ENCODE measurements at regions not wholly inside any gene's neighbourhood (a gene's known extent, or its start where the extent isn't known, plus 50 kb on each side); places are given as distances from the start of the nearest gene placed in this dataset.
"Not testable (repeated sequence)": the region's sequence is repeated elsewhere in the genome, so short reads cannot be mapped to it uniquely, and the experiment has no call there.

GRCh38 chr3:6746443-6746842 lies 114.5 kb upstream of the GRM7 start:
- DNase-seq: no peak

DNA sequence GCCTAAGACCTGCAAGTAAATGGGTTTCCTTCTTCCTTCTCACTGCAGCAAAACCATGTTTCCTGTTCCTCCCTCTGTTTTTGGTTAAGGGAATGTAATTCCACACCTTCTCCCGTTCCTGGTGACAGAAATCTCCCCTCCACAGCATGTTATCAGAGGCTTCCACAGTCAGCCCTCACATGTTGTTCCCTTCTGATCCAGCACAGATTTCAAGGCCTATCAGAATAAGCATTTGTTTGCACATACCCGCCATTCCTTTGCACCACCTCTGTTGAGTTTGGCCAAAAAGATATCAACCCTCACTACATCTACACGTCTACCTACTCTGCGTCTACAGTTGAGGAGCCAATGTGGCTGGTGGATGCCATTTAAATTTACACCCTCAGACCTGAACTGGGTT lies 113.9 kb upstream of the GRM7 start:
- no peak for DNase-seq

GRCh38 chr3:6750782-6751181 lies 110.1 kb upstream of the GRM7 start:
- DNase-seq: no peak

DNA sequence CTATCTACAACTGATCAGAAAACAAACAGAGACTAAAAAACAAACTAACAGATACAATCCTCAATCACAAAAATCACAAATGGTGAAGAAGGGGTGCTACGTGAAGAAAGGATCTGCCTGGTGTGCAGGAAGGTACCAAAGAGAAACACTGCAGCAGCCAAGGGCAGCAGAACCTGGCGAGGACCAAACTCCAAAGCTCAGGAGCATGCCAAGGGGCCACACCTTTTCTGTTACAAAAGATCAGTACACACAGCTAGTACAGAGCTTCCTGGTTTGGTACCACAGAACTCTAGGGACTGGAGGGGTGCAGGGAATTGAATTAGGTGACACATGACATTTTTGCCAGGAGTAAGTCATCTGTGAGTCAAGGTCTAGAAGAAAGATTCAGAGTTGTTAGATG lies 107.4 kb upstream of the GRM7 start:
- DNase-seq: no peak

GRCh38 chr3:6769532-6770396 lies 91.2 kb upstream of the GRM7 start:
- not testable (repeated sequence) for DNase-seq

DNA sequence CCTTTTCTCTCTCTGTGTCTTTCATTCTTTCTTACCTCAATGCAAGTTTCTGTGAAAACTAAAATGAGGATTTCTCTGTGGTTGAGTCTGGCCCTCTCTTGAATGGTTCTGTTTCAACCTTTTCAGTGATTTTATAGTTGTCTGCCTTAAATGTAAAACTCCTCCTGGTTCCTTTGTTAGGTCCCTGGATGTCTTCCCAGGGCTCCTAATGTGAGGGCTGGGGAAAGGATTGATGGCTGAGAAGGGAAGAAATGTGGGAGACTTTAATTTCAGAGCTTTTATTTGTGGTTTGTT lies 90.6 kb upstream of the GRM7 start:
- no peak for DNase-seq

- DNase-seq: no peak
Observed at GRCh38 chr3:6771171-6771570, 89.7 kb upstream of the GRM7 start.

- no peak for DNase-seq
Observed at GRCh38 chr3:6779140-6779539, 81.8 kb upstream of the GRM7 start.

DNA sequence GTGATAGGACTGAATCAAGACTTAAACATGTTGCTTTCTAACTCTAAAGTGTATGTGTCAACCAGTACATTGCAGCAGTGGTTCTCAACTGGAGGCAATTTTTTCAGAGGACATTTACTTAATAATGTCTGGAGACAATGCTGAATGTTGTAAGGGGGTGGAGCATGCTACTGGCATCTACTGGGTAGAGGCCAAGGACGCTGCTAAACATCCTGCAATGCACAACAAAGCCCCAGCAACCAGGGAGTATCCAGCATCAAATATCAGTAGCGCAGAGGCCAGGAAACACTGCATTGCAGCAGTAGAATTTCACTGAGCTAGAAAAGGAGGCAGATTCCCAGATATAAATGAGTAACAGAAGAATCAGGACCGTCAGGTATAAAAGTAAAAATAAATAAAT lies 79.8 kb upstream of the GRM7 start:
- DNase-seq: no peak

GRCh38 chr3:6785726-6786125 lies 75.2 kb upstream of the GRM7 start:
- no peak for DNase-seq

GRCh38 chr3:6791161-6791560 lies 69.8 kb upstream of the GRM7 start:
- no peak for DNase-seq

DNA sequence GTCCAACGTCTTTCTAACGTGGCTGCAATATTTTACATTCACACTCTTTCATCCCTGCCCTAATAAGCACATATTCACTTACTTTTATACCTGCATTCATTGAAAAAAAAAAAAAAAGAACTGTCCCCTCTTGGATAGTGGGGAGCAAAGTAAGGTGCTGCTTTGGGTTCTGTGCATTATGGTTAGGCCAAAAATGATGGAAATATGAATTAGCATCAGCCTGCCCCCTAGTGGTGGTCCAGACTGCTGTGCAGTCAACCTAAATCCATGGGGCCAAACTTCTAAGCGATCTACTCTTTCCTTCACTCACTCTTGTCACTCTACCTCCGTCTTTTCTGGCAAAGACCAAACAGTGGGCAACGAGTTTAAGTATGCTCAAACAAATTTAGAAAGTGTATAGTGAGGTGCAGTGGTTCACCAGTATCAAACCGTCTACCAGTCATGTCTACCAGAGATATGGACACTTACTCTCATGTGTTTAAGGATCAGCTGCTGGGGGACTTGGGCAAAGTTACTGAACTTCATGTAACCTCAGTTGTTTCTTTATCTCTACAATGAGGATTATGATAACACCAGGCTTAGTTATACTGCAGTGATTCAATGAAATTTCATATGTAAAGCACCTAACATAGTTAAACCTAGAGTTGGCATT lies 61.5 kb upstream of the GRM7 start:
- peak; percentile 7 for DNase-seq

GRCh38 chr3:6803619-6804018 lies 57.3 kb upstream of the GRM7 start:
- no peak for DNase-seq

GRCh38 chr3:6805236-6805635 lies 55.7 kb upstream of the GRM7 start:
- DNase-seq: no peak

GRCh38 chr3:6806991-6807390 lies 53.9 kb upstream of the GRM7 start:
- DNase-seq: no peak

- DNase-seq: no peak
Observed at GRCh38 chr3:6807967-6808588, 52.8 kb upstream of the GRM7 start.

GRCh38 chr3:6809349-6809748 lies 51.6 kb upstream of the GRM7 start:
- DNase-seq: no peak
